ENCODE measurements at regions not wholly inside any gene's neighbourhood (a gene's known extent, or its start where the extent isn't known, plus 50 kb on each side); places are given as distances from the start of the nearest gene placed in this dataset.

GRCh38 chr3:177773717-177774116, 576.4 kb upstream of the TBL1XR1 start:
- Histone ChIP-seq H3K4me3 (no peak overlapping the region), H3K27ac (no peak overlapping the region), H3K36me3 (no peaks in the 10 kb centered on the region), H3K27me3 (no peaks in the 10 kb centered on the region), H3K4me1 (ENCODE audit: insufficient read depth) (no peaks in the 10 kb centered on the region), H3K9me3 (no peaks in the 10 kb centered on the region)
- intact Hi-C loops (cut with DNase I), result no loop called here
- no peak for DNase-seq
- TF ChIP-seq POLR2A (IDR thresholded peaks at IDR 0.05) (no peak), EP300 (IDR thresholded peaks at IDR 0.05) (no peak)
- TF ChIP-seq, protein P1, sequence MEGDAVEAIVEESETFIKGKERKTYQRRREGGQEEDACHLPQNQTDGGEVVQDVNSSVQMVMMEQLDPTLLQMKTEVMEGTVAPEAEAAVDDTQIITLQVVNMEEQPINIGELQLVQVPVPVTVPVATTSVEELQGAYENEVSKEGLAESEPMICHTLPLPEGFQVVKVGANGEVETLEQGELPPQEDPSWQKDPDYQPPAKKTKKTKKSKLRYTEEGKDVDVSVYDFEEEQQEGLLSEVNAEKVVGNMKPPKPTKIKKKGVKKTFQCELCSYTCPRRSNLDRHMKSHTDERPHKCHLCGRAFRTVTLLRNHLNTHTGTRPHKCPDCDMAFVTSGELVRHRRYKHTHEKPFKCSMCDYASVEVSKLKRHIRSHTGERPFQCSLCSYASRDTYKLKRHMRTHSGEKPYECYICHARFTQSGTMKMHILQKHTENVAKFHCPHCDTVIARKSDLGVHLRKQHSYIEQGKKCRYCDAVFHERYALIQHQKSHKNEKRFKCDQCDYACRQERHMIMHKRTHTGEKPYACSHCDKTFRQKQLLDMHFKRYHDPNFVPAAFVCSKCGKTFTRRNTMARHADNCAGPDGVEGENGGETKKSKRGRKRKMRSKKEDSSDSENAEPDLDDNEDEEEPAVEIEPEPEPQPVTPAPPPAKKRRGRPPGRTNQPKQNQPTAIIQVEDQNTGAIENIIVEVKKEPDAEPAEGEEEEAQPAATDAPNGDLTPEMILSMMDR (IDR thresholded peaks at IDR 0.05), result no peak
- WGBS, 3 donors, result 54 to 82% (median 73%) methylated on average over 1 of the region's 1 CpG

GRCh38 chr3:177776661-177777101, 579.4 kb upstream of the TBL1XR1 start:
- intact Hi-C loops (cut with DNase I), result no loop called here
- no peak overlapping the region for H3K27ac ChIP-seq
- peaks cover 4% of the 10 kb centered on the region for H3K4me1 ChIP-seq (ENCODE audit: insufficient read depth)
- DNase-seq, result no peak
- TF ChIP-seq EP300 (IDR thresholded peaks at IDR 0.05) (no peak), POLR2A (IDR thresholded peaks at IDR 0.05) (no peak)
- H3K4me3 ChIP-seq, result no peak overlapping the region
- H3K27me3 ChIP-seq, result no peaks in the 10 kb centered on the region
- no peaks in the 10 kb centered on the region for H3K9me3 ChIP-seq
- no peaks in the 10 kb centered on the region for H3K36me3 ChIP-seq
- 53 to 78% (median 72%) methylated on average over 6 of the region's 6 CpGs for WGBS, 3 donors

GRCh38 chr3:177777699-177778098, 580.4 kb upstream of the TBL1XR1 start:
- TF ChIP-seq, protein P1 (IDR thresholded peaks at IDR 0.05), result peak in 1 of 3 donors; percentile 29
- TF ChIP-seq POLR2A (IDR thresholded peaks at IDR 0.05), result no peak
- TF ChIP-seq EP300 (IDR thresholded peaks at IDR 0.05), result no peak
- Histone ChIP-seq H3K27me3 (no peaks in the 10 kb centered on the region), H3K27ac (no peak overlapping the region), H3K4me3 (no peak overlapping the region), H3K4me1 (ENCODE audit: insufficient read depth) (peaks cover 11% of the 10 kb centered on the region), H3K36me3 (no peaks in the 10 kb centered on the region), H3K9me3 (no peaks in the 10 kb centered on the region)
- intact Hi-C loops (cut with DNase I), result no loop called here
- peak in 3 of 5 donors; percentile 31 to 51 (median 31) for DNase-seq
- 67 to 96% (median 87%) methylated on average over 1 of the region's 1 CpG for WGBS, 3 donors

GRCh38 chr3:177778633-177779032, 581.4 kb upstream of the TBL1XR1 start:
- WGBS, 3 donors, result 83 to 91% (median 83%) methylated on average over 1 of the region's 1 CpG
- TF ChIP-seq, protein P1 (IDR thresholded peaks at IDR 0.05), result no peak
- TF ChIP-seq EP300 (IDR thresholded peaks at IDR 0.05), result no peak
- no peak for TF ChIP-seq POLR2A (IDR thresholded peaks at IDR 0.05)
- H3K4me1 ChIP-seq (ENCODE audit: insufficient read depth), result peaks cover 11% of the 10 kb centered on the region

DNA sequence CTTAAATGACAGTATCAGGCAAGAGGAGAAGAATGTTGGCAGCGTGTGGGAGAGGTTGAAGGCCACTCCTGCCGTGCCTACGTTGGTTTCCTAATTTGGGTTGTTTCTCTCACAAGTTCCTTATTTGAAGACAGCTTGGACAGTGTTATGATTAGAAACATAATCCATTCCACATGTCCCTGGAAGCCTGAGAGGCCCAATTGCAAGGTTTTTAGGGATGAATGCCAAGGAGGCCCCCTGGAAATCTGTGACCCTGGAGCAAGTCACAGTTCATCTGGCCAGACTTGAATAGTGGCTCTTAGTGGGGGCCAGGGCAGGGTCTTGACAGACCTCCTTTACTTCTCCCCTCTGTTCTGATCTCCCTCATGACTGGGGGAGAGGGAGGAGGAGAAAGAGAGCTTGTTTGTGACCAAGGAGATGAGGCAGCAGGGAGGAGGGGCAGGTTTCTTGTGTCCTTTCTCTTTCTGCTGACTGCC, 584.4 kb upstream of the TBL1XR1 start:
- 5 to 6% (median 5%) methylated on average over 3 of the region's 3 CpGs for WGBS, 3 donors
- peak; percentile 62 to 75 (median 69) for DNase-seq
- peak overlapping the region; percentile 70 to 78 for H3K27ac ChIP-seq
- peaks cover 11% of the 10 kb centered on the region for H3K4me1 ChIP-seq (ENCODE audit: insufficient read depth)
- H3K4me3 ChIP-seq, result no peak overlapping the region
- intact Hi-C loops (cut with DNase I), result no loop called here
- TF ChIP-seq POLR2A (IDR thresholded peaks at IDR 0.05), result no peak
- TF ChIP-seq EP300 (IDR thresholded peaks at IDR 0.05), result no peak
- TF ChIP-seq, protein P1 (IDR thresholded peaks at IDR 0.05), result no peak
- H3K27me3 ChIP-seq, result no peaks in the 10 kb centered on the region
- H3K9me3 ChIP-seq, result no peaks in the 10 kb centered on the region
- no peaks in the 10 kb centered on the region for H3K36me3 ChIP-seq

More at GRCh38 chr3:177778633-177779032, 581.4 kb upstream of the TBL1XR1 start:
- no peaks in the 10 kb centered on the region for H3K27me3 ChIP-seq
- no peak overlapping the region for H3K27ac ChIP-seq
- no peaks in the 10 kb centered on the region for H3K9me3 ChIP-seq
- no peaks in the 10 kb centered on the region for H3K36me3 ChIP-seq
- intact Hi-C loops (cut with DNase I), result no loop called here
- DNase-seq, result no peak
- no peak overlapping the region for H3K4me3 ChIP-seq

Data from ovary (tissue), 7 donors.